ENCODE measurements at regions not wholly inside any gene's neighbourhood (a gene's known extent, or its start where the extent isn't known, plus 50 kb on each side); places are given as distances from the start of the nearest gene placed in this dataset.

GRCh38 chr6:3918469-3918868, 69.3 kb downstream of the FAM50B start:
- ATAC-seq (no peak), DNase-seq (ENCODE audit: extremely low read depth in 1 of 4, low spot score in 3 of 4) (no peak), FAIRE-seq (no peak)
- Histone ChIP-seq H3K4me3 (no peak overlapping the region), H3K9me1 (ENCODE audit: control insufficient read depth, insufficient read depth, low read length) (no peaks in the 10 kb centered on the region), H3K9ac (ENCODE audit: insufficient read depth in 1 of 2, low read depth in 2 of 2, low read length in 2 of 2) (no peak overlapping the region), H3K36me3 (ENCODE audit: control insufficient read depth, insufficient read depth, low read length) (no peaks in the 10 kb centered on the region), H3K79me2 (ENCODE audit: control insufficient read depth, insufficient read depth, low read length) (no peaks in the 10 kb centered on the region), H3K27me3 (ENCODE audit: control insufficient read depth in 2 of 2, insufficient read depth in 2 of 2, low read length in 2 of 2) (peaks cover 2 to 3% of the 10 kb centered on the region in 2 experiments; a peak in 2 of 5 replicates), H3K4me1 (replicated peaks in 1 of 2; ENCODE audit: control insufficient read depth in 2 of 2, insufficient read depth in 2 of 2, low read length in 2 of 2) (peaks cover 0 to 2% of the 10 kb centered on the region in 2 experiments; a peak in 3 of 5 replicates), H3K4me2 (ENCODE audit: insufficient read depth, low read length) (no peak overlapping the region), H3K9me3 (replicated peaks; ENCODE audit: control insufficient read depth, insufficient read depth, low read depth, low read length) (no peaks in the 10 kb centered on the region), H2AFZ (ENCODE audit: low read depth, low read length) (no peak overlapping the region), H3K27ac (ENCODE audit: extremely low read depth, low read depth, low read length) (no peak overlapping the region), H4K20me1 (replicated peaks; ENCODE audit: control insufficient read depth, insufficient read depth, low read length) (no peaks in the 10 kb centered on the region)
- TF ChIP-seq, protein P1, sequence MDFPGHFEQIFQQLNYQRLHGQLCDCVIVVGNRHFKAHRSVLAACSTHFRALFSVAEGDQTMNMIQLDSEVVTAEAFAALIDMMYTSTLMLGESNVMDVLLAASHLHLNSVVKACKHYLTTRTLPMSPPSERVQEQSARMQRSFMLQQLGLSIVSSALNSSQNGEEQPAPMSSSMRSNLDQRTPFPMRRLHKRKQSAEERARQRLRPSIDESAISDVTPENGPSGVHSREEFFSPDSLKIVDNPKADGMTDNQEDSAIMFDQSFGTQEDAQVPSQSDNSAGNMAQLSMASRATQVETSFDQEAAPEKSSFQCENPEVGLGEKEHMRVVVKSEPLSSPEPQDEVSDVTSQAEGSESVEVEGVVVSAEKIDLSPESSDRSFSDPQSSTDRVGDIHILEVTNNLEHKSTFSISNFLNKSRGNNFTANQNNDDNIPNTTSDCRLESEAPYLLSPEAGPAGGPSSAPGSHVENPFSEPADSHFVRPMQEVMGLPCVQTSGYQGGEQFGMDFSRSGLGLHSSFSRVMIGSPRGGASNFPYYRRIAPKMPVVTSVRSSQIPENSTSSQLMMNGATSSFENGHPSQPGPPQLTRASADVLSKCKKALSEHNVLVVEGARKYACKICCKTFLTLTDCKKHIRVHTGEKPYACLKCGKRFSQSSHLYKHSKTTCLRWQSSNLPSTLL (IDR thresholded peaks at IDR 0.05) = no peak
- TF ChIP-seq SAFB (IDR thresholded peaks at IDR 0.05; ENCODE audit: borderline replicate concordance, low read depth, low read length) = no peak
- no peak for TF ChIP-seq ZNF12 (CRISPR knock-in tag; IDR thresholded peaks at IDR 0.05)
- CTCF ChIA-PET (ENCODE audit: low intra/inter-chr PET ratio) = interaction anchor here (0.6 kb wide), 1 partner anchor 83 kb away, joined by 3 read pairs; no protein-coding TSS in a partner anchor
- in situ Hi-C loops (cut with MboI) = no loop called here
- whole genome bisulfite sequencing (ENCODE audit: insufficient coverage, low coverage, missing lambda C conversion rate) = 68% methylated on average over 5 of the region's 5 CpGs
- BruUV-seq (replicated peaks) = no TSS peak
- POLR2A ChIA-PET = interaction anchor here (1.0 kb wide), 1 partner anchor 84 kb away, joined by 3 read pairs; no protein-coding TSS in a partner anchor
- intact Hi-C loops (cut with micrococcal nuclease) = no loop called here

DNA sequence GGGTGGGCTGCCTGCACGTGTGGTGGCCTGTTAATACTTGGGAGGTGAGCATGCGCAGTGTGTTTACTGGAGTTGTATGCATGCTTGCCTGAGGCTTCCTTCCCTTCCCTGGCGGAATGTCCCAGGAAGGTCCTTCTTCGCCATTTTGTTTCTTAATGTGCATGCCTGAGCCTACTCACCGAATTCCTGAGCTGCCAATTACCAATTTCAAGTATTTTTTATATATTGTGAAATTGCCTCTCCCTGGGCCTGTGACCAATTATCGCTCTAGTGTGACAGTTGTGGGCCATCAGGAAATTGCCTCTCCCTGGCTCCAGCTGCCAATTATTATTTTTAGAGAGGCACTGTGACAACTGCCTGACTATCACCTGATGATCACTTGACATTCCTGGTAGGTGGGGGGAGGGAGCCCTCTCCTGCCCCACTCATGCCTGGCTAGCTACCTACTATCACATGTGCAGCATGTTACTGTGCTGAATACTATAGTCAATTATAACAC, 70.0 kb downstream of the FAM50B start:
- Histone ChIP-seq H3K9ac (ENCODE audit: insufficient read depth in 1 of 2, low read depth in 2 of 2, low read length in 2 of 2) (no peak overlapping the region), H3K79me2 (ENCODE audit: control insufficient read depth, insufficient read depth, low read length) (no peaks in the 10 kb centered on the region), H3K9me3 (replicated peaks; ENCODE audit: control insufficient read depth, insufficient read depth, low read depth, low read length) (no peaks in the 10 kb centered on the region), H3K27me3 (ENCODE audit: control insufficient read depth in 2 of 2, insufficient read depth in 2 of 2, low read length in 2 of 2) (peaks cover 2 to 3% of the 10 kb centered on the region in 2 experiments; a peak in 2 of 5 replicates), H2AFZ (ENCODE audit: low read depth, low read length) (no peak overlapping the region), H3K4me2 (ENCODE audit: insufficient read depth, low read length) (no peak overlapping the region), H3K9me1 (ENCODE audit: control insufficient read depth, insufficient read depth, low read length) (no peaks in the 10 kb centered on the region), H3K27ac (ENCODE audit: extremely low read depth, low read depth, low read length) (no peak overlapping the region), H4K20me1 (replicated peaks; ENCODE audit: control insufficient read depth, insufficient read depth, low read length) (no peaks in the 10 kb centered on the region), H3K36me3 (ENCODE audit: control insufficient read depth, insufficient read depth, low read length) (no peaks in the 10 kb centered on the region), H3K4me3 (no peak overlapping the region), H3K4me1 (replicated peaks in 1 of 2; ENCODE audit: control insufficient read depth in 2 of 2, insufficient read depth in 2 of 2, low read length in 2 of 2) (no peaks in the 10 kb centered on the region; a peak in 3 of 5 replicates)
- ChIA-PET CTCF (ENCODE audit: low intra/inter-chr PET ratio) (no interaction called here), POLR2A (interaction anchor here (1.0 kb wide), 1 partner anchor 83 kb away, joined by 3 read pairs; no protein-coding TSS in a partner anchor)
- no TSS peak for BruUV-seq (replicated peaks)
- intact Hi-C loops (cut with micrococcal nuclease) (no loop called here), in situ Hi-C loops (cut with MboI) (no loop called here)
- 0 out of 4 replicates have a peak, but pooled peaks have one; percentile 11 to 17 for TF ChIP-seq NRF1 (conservative IDR thresholded peaks at IDR 0.05 in 1 of 2, IDR thresholded peaks at IDR 0.05 in 1 of 2)
- TF ChIP-seq ZBTB43 (CRISPR knock-in tag; IDR thresholded peaks at IDR 0.05) = no peak
- FAIRE-seq = no peak
- ATAC-seq = no peak
- 51% methylated on average over 6 of the region's 6 CpGs for WGBS (ENCODE audit: insufficient coverage, low coverage, missing lambda C conversion rate)
- no peak for DNase-seq (ENCODE audit: extremely low read depth in 1 of 4, low spot score in 3 of 4)
